GM03348 (cell line): ENCODE measurements at regions not wholly inside any gene's neighbourhood (a gene's known extent, or its start where the extent isn't known, plus 50 kb on each side); places are given as distances from the start of the nearest gene placed in this dataset.

Source experiments
- DNase-seq: peaks from one replicate; pipeline ENCODE4 v3.0.0; 2012; ENCODE audit warnings: low spot score

DNA sequence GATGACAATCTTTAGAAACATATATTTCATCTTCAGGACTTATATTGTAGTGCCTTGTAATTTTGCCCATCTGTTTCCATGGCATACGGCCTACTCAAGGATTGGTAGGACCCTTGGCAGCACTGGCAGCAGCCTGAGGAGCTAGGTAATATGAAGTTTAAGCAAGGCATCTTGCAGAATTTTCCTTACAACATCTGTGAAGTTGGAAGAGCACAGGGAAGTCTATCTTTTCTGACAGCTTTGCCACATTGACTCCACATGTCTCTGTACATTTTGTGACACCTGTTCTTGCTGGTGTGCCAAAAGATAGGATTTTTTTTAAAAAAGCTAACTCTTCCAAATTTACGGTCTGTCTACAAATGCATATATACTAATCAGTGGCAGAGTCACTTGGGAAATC is 1235.2 kb downstream of the PCDH7 start:
- no peak for DNase-seq

DNA sequence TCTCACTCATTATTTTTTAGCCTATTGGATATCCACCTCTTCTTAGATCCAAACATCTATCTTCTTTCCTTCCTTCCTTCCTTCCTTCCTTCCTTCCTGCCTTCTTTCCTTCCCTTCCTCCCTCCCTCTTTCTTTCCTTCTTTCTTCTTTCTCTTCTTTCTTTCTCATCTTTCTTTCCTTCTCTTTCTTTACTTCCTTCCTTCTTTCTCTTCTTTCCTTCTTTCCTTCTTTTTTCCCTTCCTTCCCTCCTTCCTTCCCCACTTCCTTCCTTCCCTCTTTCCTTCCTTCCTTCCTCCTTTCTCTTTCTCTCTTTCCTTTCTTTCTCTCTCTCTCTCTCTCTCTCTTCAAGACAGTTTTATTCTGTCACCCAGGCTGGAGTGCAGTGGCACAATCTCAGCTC is 1239.8 kb downstream of the PCDH7 start:
- DNase-seq: no peak

DNA sequence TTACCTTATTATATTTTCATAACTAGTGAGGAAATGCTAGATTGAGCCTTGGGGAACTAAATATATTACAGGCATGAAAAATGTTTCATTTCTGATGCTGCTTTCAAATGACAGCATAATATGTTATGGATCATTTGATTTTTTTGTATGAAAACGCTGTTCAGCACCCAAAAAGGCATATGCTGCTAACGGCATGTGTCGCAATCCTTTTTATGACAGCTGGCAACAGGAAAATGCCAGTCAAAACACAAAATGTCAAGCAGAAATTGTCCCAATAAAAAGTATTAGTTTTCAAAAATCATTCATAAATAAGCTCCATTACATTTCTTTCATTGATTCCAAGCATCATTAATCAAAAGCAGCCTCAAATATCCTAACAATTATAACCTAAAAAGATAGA is 1244.5 kb downstream of the PCDH7 start:
- no peak for DNase-seq

DNA sequence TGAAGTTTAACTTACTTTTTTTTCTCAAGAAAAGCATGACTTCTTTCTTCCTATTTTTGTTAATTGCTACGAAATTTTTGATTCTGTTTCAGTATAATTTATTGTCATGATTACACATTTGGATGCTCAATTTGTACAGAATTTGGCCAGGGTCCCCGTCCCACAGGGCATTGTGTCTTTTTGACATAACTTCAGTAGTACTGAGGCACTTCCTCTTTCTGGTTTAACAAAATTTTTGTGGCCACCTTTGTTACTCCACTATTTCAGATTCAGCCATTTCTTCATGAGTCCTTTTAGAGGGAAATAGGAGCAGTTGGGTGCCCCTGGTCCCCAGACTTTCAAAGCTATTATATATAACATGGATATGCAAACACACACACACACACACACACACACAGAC is 1248.7 kb downstream of the PCDH7 start:
- DNase-seq: no peak

DNA sequence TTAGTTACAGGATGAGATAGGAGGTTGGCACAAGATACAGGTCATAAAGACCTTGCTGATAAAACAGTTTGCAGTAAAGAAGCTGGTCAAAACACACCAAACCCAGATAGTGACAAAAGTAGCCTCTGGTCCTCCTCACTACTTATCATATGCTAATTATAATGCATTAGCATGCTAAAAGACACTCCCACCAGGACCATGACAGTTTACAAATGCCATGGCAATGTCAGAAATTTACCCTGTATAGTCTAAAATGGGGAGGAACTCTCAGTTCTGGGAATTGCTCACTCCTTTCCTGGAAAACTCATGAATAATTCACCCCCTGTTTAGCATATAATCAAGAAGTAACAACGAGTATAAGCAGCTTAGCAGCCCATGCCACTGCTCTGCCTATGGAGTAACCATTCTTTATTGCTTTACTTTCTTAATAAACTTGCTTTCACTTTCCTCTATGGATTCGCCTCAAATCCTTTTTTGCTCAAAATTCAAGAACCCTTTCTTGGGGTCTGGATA is 1254.4 kb downstream of the PCDH7 start:
- DNase-seq: no peak

DNA sequence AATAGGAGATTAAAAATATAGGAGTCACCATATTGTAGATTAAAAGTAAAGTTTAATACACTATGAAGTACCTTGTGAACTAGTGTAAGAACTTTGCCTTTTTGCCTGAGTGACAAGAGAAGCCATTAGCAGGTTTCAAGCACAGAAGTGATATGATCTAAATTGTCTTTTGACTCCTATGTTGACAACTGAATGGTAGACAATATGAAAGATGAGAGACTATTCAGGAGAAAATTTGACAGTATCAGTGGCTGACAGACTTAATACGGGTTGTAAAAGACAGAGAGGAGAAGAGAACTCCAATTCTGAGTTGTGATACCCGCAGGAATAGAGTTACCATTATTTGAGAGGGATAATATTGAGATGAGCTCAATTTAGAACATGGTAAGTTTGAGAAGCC is 1259.8 kb downstream of the PCDH7 start:
- no peak for DNase-seq

DNA sequence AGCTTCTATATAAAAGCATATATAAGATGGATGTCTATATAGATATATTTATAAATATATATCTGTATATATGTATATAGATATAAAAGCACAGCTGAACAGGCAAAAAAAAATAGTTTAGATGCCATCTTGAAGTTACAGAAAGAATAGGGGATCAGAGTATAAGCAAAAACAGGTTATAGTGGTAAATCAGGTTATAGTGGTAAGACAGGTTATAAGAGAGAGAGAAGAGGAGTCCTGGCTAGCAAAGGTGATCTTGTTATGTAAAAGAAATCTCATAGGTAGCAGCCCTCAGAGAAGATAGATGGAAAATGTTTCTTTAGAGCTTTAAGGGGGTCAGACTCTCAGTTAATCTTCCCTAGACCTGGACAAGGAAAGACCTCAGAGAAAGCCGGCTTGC is 1263.1 kb downstream of the PCDH7 start:
- no peak for DNase-seq

DNA sequence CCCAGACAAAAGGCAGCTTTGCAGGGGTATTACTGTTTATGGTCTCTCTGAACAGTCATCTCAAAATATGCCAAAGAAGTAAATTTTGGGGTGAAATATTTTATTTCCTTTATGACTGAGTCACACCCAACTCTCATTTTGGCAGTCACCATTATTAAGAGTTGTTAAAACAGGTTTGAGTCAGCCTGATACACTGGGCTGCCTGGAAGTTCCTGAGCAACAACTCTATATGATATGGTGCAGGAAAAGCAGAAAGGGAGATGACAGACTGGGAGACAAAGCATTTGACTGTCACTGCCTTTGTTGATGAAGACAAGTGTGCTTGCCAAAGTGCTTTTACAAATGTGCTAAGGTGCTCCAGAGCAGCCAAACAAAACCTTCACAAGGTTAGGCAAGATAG is 1263.5 kb downstream of the PCDH7 start:
- DNase-seq: no peak

DNA sequence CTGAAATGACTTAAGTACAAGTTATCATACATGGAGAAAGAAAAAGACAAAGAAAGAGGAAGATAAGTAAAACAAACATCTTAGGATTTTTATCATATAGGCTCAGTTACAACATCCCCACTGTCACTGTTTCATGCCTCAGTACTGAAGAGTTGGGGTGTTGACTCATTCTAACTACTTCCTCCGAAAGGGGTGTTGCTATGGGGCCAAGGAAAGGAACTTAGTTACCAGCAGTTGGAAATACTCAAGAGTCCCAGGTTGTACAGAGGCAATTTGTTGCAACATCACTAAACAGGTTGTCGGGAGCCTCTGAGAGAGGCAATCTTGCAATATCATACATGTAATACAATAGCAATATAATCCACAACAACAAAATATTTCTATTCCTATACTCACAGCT is 1264.7 kb downstream of the PCDH7 start:
- no peak for DNase-seq

DNA sequence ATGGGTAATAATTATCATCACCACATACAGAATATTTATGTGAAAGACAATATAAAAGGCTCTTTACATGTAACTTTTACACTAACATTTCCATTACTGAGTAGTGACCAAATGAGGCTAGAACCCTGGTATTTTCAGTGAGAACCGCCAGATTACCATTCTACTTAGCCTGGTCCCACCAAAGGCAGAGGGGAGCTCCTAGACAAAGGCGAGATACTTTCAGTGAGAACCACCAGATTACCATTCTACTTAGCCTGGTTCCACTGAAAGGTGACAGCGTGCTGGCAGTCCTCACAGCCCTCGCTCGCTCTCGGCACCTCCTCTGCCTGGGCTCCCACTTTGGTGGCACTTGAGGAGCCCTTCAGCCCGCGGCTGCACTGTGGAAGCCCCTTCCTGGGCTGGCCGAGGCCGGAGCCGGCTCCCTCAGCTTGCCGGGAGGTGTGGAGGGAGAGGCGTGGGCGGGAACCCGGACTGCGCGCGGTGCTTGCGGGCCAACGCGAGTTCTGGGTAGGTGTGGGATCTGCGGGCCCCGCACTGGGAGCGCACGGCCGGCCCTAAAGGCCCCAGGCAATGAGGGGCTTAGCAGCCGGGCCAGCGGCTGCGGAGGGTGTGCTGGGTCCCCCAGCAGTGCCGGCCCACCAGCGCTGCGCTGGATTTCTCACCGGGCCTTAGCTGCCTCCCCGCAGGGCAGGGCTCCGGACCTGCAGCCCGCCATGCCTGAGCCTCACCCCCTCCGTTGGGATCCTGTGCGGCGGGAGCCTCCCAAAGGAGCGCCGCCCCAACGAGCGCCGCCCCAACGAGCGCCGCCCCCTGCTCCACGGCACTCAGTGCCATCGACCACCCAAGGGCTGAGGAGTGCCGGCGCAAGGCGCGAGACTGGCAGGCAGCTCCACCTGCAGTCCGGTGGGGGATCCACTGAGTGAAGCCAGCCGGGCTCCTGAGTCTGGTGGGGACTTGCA is 1276.1 kb downstream of the PCDH7 start:
- no peak for DNase-seq

DNA sequence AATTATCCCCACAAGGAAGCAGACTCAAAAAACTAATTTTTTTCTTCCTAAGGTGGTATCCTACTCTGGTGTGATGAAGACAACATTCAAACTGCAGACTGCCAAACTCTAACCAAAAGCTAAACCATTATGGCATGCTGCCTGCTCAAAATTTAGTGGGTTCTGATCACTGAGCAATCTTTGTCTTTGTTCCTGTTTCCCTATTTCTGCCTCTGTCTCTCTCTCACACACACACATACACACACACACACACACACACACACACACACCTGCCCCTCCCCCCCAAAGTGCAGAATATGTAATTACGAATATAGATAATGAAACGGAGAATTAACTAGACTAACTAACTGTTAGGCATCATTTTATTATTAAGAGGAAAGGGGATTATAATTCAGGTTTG is 1278.6 kb downstream of the PCDH7 start:
- no peak for DNase-seq

DNA sequence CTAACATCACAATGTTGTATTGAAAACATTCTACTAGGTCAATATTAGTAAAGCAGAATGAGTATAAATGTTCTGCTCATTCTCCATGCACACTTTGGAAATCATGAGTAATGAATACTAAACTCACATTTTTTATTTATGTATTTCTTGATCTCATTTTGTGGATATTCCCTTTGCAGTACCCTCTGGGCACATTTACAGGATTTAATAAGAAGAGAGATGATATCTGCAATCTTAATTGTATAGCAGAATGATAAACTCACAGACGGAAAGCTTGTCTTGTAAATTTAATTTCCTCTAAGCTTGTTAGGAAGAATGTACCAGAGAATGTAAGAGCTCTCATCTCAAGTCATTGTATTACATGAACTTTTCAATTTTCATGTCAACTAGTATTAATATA is 1279.7 kb downstream of the PCDH7 start:
- DNase-seq: no peak

DNA sequence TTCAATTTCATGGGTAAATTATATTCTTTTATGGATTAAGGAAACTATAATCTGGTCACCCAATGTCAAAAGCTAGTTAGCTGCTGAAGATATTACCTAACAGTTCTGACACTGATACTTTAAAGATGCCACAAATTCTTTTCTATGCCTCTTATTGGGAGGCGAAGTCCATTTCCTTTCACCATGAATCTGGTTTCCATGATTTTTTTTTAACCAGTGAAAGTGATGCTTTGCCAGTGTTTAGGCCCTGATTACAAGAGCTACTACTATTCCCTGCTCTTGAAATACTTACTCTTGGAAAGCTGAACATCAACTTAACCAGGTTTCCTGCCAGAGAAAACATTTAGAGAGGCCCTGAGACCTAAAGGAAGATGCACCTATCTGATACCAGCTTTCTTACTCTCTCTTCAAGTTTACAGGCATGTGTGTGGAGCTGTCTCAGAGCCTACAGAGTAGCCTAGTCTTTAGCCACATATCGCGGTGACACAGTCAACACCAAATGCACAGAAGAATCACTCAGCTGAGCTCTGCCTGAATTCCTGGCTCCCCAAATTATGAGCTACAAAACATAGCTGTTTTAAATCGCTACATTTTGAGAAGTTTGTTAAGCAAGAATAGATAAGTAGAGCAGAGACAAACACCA is 1280.8 kb downstream of the PCDH7 start:
- no peak for DNase-seq

DNA sequence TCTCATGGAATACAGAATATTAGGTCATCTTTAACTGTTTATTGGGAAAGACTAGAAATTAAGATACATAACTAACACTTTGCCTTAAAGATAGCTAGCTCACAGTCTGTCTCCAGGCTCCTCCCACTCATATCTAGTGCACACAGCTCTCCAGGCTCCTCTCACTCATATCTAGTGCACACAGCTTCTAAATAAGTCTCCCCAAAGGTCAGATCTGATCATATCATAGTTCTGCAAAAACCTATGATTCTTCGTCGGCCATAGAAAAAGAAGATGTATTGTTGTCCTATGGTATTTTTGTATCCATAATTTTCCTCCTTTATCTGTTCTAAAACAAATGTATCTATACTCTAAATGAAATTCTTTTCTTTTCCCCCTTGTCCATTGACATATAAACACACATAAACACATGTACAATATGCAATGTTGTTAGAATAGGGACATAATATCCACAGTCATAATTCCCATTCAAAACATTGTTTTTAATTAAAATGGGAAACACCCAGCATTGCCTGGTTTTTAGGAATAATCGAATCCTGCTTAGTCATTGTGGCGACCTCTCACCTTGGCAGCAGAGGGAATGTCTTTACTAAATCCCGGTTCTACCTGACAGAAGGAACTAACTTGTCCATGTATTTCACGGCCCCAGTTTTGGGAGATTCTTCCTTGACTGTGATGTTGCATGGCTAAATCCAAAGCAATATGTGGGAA is 1282.0 kb downstream of the PCDH7 start:
- no peak for DNase-seq

DNA sequence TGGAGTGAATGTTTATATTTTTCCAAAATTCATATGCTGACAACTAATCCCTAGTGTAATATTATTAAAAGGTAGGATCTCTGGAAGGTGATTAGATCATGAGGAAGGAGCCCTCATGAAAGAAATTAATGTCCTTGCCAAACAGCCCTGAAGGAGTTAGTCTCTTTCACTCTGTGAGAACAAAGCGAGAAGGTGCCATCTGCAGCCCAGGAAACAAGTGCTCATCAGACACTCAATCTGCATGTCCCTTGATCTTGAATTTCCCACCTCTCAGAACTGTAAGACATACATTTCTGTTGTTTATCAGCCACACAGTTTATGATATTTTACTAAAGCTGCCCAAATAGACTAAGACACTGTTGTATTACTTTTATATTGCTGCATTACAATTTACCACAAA is 1283.4 kb downstream of the PCDH7 start:
- no peak for DNase-seq

DNA sequence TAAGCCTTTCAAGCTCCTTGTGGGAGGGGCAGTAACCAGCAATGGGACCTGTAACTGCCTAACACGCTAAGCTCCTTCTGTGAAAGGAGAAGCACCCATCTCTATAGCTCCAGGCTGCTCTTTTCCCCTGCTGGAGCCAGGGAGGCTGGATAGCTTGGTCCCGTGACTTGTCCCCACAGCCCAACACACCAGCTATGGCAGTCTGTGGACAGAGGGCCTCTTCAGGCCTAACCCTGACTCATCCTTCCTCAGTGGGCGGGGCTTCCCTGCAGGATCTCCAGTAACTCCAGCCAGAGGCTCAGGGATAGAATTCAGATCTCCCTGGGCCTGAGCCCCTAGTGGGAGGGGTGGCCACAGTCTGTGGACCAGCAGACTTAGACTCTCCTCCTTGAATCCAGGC is 1290.1 kb downstream of the PCDH7 start:
- no peak for DNase-seq

DNA sequence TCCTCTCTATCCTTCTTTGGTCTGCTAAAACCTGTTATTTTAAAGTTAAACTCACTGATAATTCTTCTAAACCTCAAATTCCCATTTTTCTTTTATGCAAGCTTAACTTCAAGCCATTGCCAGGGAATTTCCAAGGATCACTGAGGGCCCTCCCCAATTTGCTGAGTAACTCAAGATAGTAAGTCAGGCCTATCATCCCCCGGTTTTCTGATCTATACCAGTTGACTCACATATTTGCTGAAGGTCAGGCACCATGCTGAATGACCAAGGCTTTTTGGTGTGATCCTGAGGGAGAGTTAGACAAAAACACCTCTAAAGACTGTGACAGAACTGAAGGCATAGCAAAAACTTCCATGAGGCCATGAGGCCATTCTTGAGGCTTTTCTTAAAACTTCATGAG is 1301.9 kb downstream of the PCDH7 start:
- DNase-seq: no peak

DNA sequence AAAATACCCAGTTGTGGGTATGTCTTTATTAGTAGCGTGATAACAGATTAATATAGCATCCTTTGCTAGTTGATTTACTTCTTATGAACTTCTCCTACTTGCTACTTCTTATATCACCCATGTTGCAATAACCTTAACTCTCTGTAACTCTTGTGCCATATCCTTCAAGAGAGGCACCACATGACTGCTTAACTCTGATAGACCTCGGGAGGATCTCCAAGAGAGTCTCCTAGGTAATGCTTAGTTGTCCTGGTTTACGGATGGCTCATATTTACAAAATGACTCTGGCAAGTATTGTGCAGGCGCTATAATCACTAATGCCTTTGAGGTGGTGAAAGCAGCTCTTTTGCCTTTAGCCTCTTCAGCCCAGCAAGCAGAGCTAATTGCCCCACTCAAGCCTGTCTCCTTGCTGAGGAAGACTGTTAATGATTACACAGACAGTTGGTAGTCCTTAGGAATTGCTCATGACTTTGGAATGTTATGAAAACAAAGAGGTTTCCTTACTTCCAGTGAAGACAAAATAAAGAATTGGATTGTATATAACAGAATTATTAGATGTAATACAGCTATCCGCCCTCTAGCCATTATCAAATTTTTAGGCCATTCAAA is 1305.8 kb downstream of the PCDH7 start:
- DNase-seq: peak; percentile 4

DNA sequence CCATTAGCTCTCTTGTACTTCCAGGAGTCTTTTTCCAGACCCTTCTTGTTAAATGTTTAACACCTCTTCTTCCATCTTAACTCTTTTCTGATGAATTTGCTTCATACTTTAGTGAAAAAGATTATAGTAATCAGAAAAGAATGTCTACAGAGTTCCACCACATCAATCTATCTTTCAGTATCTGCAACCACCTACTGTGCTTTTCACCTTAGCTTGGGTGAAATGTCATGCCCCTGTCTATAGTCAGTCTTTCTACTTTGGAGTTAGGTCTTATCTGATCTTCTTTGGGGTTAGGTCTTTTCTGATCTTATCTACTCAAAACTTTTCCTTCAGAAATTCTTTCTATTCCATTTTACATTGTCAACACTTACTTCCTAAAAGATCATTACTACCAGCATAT is 1310.2 kb downstream of the PCDH7 start:
- DNase-seq: no peak

DNA sequence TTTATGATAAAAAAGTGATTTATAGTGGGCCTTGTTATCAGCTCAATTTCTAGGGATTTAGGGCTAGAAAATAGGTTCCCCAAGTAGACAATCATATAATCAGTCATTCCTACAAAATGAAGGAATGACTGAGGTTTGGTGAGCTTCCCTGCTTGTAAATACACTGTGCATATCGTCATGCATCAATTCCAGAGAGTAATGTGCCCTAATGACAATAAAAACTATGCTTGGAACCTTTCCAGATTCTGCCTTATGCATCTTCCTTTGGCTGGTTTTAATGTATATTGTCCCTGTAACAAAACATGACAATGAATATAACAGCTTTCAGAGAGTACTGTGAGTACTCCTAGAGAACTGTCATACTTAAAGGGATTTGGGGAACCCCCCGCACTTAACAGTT is 1310.9 kb downstream of the PCDH7 start:
- no peak for DNase-seq

DNA sequence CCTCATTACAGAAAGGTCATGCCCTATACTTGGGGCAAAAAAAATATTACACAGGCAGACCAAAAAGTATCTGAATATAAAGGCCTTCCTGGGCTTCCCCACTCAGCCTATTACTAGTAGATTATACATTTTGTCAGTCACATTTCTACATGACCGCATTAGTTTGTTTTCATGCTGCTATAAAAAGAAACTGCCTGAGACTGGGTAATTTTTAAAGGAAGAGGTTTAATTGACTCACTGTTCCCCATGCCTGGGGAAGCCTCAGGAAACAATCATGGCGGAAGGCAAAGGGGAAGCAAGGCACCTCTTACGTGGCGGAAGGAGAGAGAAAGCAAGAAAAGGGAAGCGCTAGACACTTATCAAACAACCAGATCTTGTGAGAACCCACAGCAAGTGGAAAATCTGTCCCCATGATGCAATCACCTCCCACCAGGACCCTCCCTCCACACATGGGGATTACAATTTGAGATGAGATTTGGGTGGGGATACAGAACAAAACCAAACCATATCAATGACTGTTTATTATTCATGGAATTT is 1312.0 kb downstream of the PCDH7 start:
- no peak for DNase-seq

DNA sequence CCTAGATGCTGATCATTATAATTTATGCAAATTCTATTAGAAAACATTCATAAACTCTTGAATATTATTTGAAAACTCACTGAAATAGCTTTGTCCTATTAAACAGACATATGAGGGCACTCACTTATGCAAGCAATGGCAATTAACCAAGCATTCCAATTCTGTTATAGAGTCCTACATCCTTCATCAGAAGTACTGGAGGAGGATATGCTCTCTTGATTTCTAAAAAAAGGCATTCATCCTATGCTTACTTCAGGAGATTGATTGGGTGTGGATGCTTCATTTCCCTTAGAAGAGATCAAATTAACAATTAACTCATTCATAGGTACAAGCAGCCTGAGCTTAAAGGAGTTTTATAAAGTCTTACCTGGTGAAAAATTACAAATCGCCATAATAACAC is 1317.2 kb downstream of the PCDH7 start:
- no peak for DNase-seq
